A549 (cell line): ENCODE measurements at regions not wholly inside any gene's neighbourhood (a gene's known extent, or its start where the extent isn't known, plus 50 kb on each side); places are given as distances from the start of the nearest gene placed in this dataset.
A peak's percentile ranks its signal among the peaks of the same experiment; 100 is the strongest.

Experiments
- ATAC-seq, 2 experiments: fragments of 200-7000 bp in 1 of 2; fragments of >200 bp in 1 of 2; cut with Nextera tagmentation in 1 of 2; cut with Tn5 transposase in 1 of 2; 3 replicates each; pipeline versions ENCODE4 v1.8.0 to v1.9.1; 2018 to 2020; ENCODE audit warnings: mild to moderate bottlenecking in 1 of 2, moderate library complexity in 1 of 2
- CTCF ChIA-PET: fragments of 300-600 bp; sonication (Branson Sonifier 250); formaldehyde crosslinking; extraction: SDS; loops from one replicate; lab custom pipeline; 2021; ENCODE audit warnings: antibody characterized with exemption, inconsistent platforms; lab: Yijun Ruan, JAX
- POLR2A ChIA-PET: fragments of 350-600 bp; formaldehyde crosslinking; extraction: SDS; loops from one replicate; lab custom pipeline; 2021; ENCODE audit warnings: antibody characterized with exemption, inconsistent platforms; lab: Yijun Ruan, JAX
- DNase-seq, 2 experiments: peaks; one replicate each; pipeline versions ENCODE4 v3.0.0 to v3.0.0-alpha.2; 2011 to 2016; ENCODE audit warnings: low read depth in 1 of 2, low spot score in 1 of 2
- FAIRE-seq: peaks from 2 replicates; lab custom pipeline; 2011; peaks lifted over from hg19 to GRCh38; lab: Jason Lieb, UNC
- H3K27ac ChIP-seq, 2 experiments: fragments of >200 bp; sonication (Bioruptor Twin); formaldehyde crosslinking; 3 replicates each; pipeline ENCODE4 v1.5.1; 2016 to 2017
- H3K4me1 ChIP-seq: fragments of >200 bp; sonication (Bioruptor Twin); formaldehyde crosslinking; 3 replicates; pipeline ENCODE4 v1.6.1; 2016
- H3K4me2 ChIP-seq: fragments of >200 bp; sonication (Bioruptor Twin); formaldehyde crosslinking; 3 replicates; pipeline ENCODE4 v1.6.1; 2016
- H3K4me3 ChIP-seq: fragments of >200 bp; sonication (Bioruptor Twin); formaldehyde crosslinking; 3 replicates; pipeline ENCODE4 v1.5.1; 2016
- H3K9me3 ChIP-seq: fragments of >200 bp; sonication (Bioruptor Twin); formaldehyde crosslinking; 3 replicates; pipeline ENCODE4 v1.6.1; 2016
- CEBPB ChIP-seq, 2 experiments: fragments of >200 bp in 1 of 2; sonication (Bioruptor Twin) in 1 of 2; formaldehyde crosslinking in 1 of 2; IDR thresholded peaks; 2 replicates each; pipeline ENCODE4 v1.6.1; 2012 to 2016
- E2F6 ChIP-seq: IDR thresholded peaks from 2 replicates; pipeline ENCODE4 v1.6.1; 2012; ENCODE audit warnings: low read depth, borderline replicate concordance
- EHMT2 ChIP-seq: fragments of 200-600 bp; sonication (generic); IDR thresholded peaks from 2 replicates; pipeline ENCODE4 v1.6.1; 2016; ENCODE audit warnings: antibody characterized with exemption, low read depth, mild to moderate bottlenecking, moderate library complexity
- FOSL2 ChIP-seq, 2 experiments: fragments of 450-650 bp in 1 of 2; fragments of >200 bp in 1 of 2; sonication (Bioruptor Twin) in 1 of 2; formaldehyde crosslinking; IDR thresholded peaks; 2 replicates each; pipeline versions ENCODE4 v1.5.0 to v1.6.1; 2016 to 2020; ENCODE audit warnings: mild to moderate bottlenecking in 1 of 2, moderate library complexity in 1 of 2
- FOXS1 ChIP-seq: fragments of 250-450 bp; sonication (Bioruptor Pico); IDR thresholded peaks from 2 replicates; pipeline ENCODE4 v1.5.0; 2020; ENCODE audit warnings: mild to moderate bottlenecking, moderate library complexity
- GATA3 ChIP-seq: IDR thresholded peaks from 2 replicates; pipeline ENCODE4 v1.6.1; 2012; ENCODE audit warnings: borderline replicate concordance
- HES2 ChIP-seq: fragments of >200 bp; sonication (Bioruptor Twin); formaldehyde crosslinking; IDR thresholded peaks from 2 replicates; pipeline ENCODE4 v1.6.1; 2016
- HMGXB4 ChIP-seq: fragments of 250-450 bp; sonication (Bioruptor Pico); IDR thresholded peaks from 2 replicates; pipeline ENCODE4 v1.5.0; 2021; ENCODE audit warnings: mild to moderate bottlenecking, moderate library complexity, borderline replicate concordance
- JUN ChIP-seq, 2 experiments: fragments of >200 bp; sonication (Bioruptor Twin); formaldehyde crosslinking; IDR thresholded peaks; 2 replicates in 1 of 2; 3 replicates in 1 of 2; pipeline ENCODE4 v1.6.1; 2016 to 2017
- MAFK ChIP-seq: fragments of 450-650 bp; IDR thresholded peaks from 2 replicates; pipeline ENCODE4 v1.6.1; 2014; ENCODE audit not compliant: partially characterized antibody
- MAZ ChIP-seq: fragments of 150-350 bp; IDR thresholded peaks from 2 replicates; pipeline ENCODE4 v1.6.1; 2014; ENCODE audit warnings: antibody characterized with exemption, low read depth, low read length, borderline replicate concordance
- NFE2L2 ChIP-seq: fragments of 150-350 bp; conservative IDR thresholded peaks from 2 replicates; pipeline ENCODE4 v1.6.1; 2014; ENCODE audit warnings: low read length
- RAD21 ChIP-seq, 2 experiments: fragments of >200 bp in 1 of 2; sonication (Bioruptor Twin) in 1 of 2; formaldehyde crosslinking in 1 of 2; IDR thresholded peaks in 1 of 2; conservative IDR thresholded peaks in 1 of 2; 2 replicates in 1 of 2; 3 replicates in 1 of 2; pipeline ENCODE4 v1.6.1; 2012 to 2018; ENCODE audit warnings: inconsistent platforms in 1 of 2
- RNF2 ChIP-seq: fragments of 200-600 bp; sonication (generic); IDR thresholded peaks from 2 replicates; pipeline ENCODE4 v1.6.1; 2016; ENCODE audit warnings: low read depth, mild to moderate bottlenecking, antibody characterized with exemption, moderate library complexity, borderline replicate concordance
- ZC3H11A ChIP-seq: fragments of 450-650 bp; IDR thresholded peaks from 2 replicates; pipeline ENCODE4 v1.6.1; 2014; ENCODE audit warnings: antibody characterized with exemption, mild to moderate bottlenecking
- ZNF302 ChIP-seq: fragments of 250-450 bp; sonication (Bioruptor Pico); IDR thresholded peaks from 2 replicates; pipeline ENCODE4 v1.9.0; 2021; ENCODE audit warnings: inconsistent platforms, mild to moderate bottlenecking, moderate library complexity
- WGBS: methylation state at CpG from one replicate; pipeline ENCODE4 v1.1.6; 2017; ENCODE audit errors: missing lambda C conversion rate; 5-methylcytosine and 5-hydroxymethylcytosine counted together

GRCh38 chr7:20021066-20021465 lies 196.1 kb downstream of the MACC1 start:
- Histone ChIP-seq H3K4me3 (no peak overlapping the region), H3K9me3 (peaks cover 4% of the 10 kb centered on the region; the same call in 2 of the 3 replicates), H3K27ac (no peak overlapping the region), H3K4me2 (no peak overlapping the region), H3K4me1 (peaks cover 7% of the 10 kb centered on the region; the same call in 2 of the 3 replicates)
- ChIA-PET POLR2A (no interaction called here), CTCF (interaction anchor here (1.5 kb wide), 1 partner anchor 266 kb away, joined by 3 read pairs; no protein-coding TSS in a partner anchor)
- DNase-seq (no peak), FAIRE-seq (no peak), ATAC-seq (no peak)
- TF ChIP-seq RNF2 (no peak), RAD21 (conservative IDR thresholded peaks at IDR 0.05 in 1 of 2, IDR thresholded peaks at IDR 0.05 in 1 of 2) (no peak), EHMT2 (no peak), HES2 (no peak), CEBPB (IDR thresholded peaks at IDR 0.05) (no peak)

- H3K4me3 ChIP-seq = no peak overlapping the region
- ATAC-seq = no peak
Observed at GRCh38 chr7:20019757-20020432, 197.3 kb downstream of the MACC1 start.

GRCh38 chr7:20016669-20017068 lies 200.5 kb downstream of the MACC1 start:
- TF ChIP-seq NFE2L2 (0 out of 2 replicates have a peak, but pooled peaks have one; percentile 23), JUN (IDR thresholded peaks at IDR 0.05) (no peak), FOSL2 (IDR thresholded peaks at IDR 0.05) (no peak), FOSL2 (CRISPR knock-in tag; IDR thresholded peaks at IDR 0.05) (0 out of 2 replicates have a peak, but pooled peaks have one; percentile 39), MAFK (peak; percentile 87)
- Histone ChIP-seq H3K4me1 (peaks cover 7% of the 10 kb centered on the region; the same call in 2 of the 3 replicates), H3K4me3 (no peak overlapping the region), H3K9me3 (peaks cover 4% of the 10 kb centered on the region; the same call in 2 of the 3 replicates), H3K4me2 (peak overlapping the region; percentile 3; the same call in 1 of the 3 replicates), H3K27ac (no peak overlapping the region)
- ChIA-PET POLR2A (no interaction called here), CTCF (no interaction called here)
- FAIRE-seq = no peak
- no peak for DNase-seq
- WGBS = 48% methylated on average over 2 of the region's 2 CpGs
- no peak for ATAC-seq

More at GRCh38 chr7:20019757-20020432, 197.3 kb downstream of the MACC1 start:
- H3K27ac ChIP-seq = no peak overlapping the region
- H3K4me1 ChIP-seq = peaks cover 7% of the 10 kb centered on the region; the same call in 2 of the 3 replicates
- 51% methylated on average over 2 of the region's 2 CpGs for WGBS
- H3K4me2 ChIP-seq = no peak overlapping the region
- POLR2A ChIA-PET = no interaction called here
- DNase-seq = no peak
- TF ChIP-seq ZC3H11A (no peak), E2F6 (no peak), MAFK (no peak), EHMT2 (no peak), JUN (IDR thresholded peaks at IDR 0.05) (no peak), NFE2L2 (no peak), FOXS1 (no peak), ZNF302 (CRISPR knock-in tag) (no peak), GATA3 (no peak), RNF2 (no peak), MAZ (no peak), HMGXB4 (CRISPR knock-in tag) (no peak)
- TF ChIP-seq, all 56 proteins: peak for 0
- CTCF ChIA-PET = no interaction called here
- H3K9me3 ChIP-seq = peaks cover 4% of the 10 kb centered on the region; the same call in 2 of the 3 replicates
- FAIRE-seq = no peak
